ENCODE measurements at regions not wholly inside any gene's neighbourhood (a gene's known extent, or its start where the extent isn't known, plus 50 kb on each side); places are given as distances from the start of the nearest gene placed in this dataset.

GRCh38 chr3:176799675-176800074, 397.6 kb downstream of the TBL1XR1 start:
- Histone ChIP-seq H3K27ac (no peak overlapping the region), H3K4me3 (no peak overlapping the region)
- TF ChIP-seq CTCF (IDR thresholded peaks at IDR 0.05), result no peak
- DNase-seq (ENCODE audit: low spot score), result no peak

- DNase-seq (ENCODE audit: low spot score), result no peak
- no peak for TF ChIP-seq CTCF (IDR thresholded peaks at IDR 0.05)
- no peak overlapping the region for H3K4me3 ChIP-seq
- H3K27ac ChIP-seq, result no peak overlapping the region
These were observed 398.6 kb downstream of the TBL1XR1 start for GRCh38 chr3:176798680-176799079.

- H3K4me3 ChIP-seq, result no peak overlapping the region
- no peak overlapping the region for H3K27ac ChIP-seq
- no peak for TF ChIP-seq CTCF (IDR thresholded peaks at IDR 0.05)
- DNase-seq (ENCODE audit: low spot score), result no peak
These were observed 400.9 kb downstream of the TBL1XR1 start for GRCh38 chr3:176796371-176796770.

GRCh38 chr3:176795891-176796290, 401.4 kb downstream of the TBL1XR1 start:
- Histone ChIP-seq H3K4me3 (no peak overlapping the region), H3K27ac (no peak overlapping the region)
- TF ChIP-seq CTCF (IDR thresholded peaks at IDR 0.05), result no peak
- no peak for DNase-seq (ENCODE audit: low spot score)

- DNase-seq (ENCODE audit: low spot score), result no peak
- no peak for TF ChIP-seq CTCF (IDR thresholded peaks at IDR 0.05)
- Histone ChIP-seq H3K27ac (no peak overlapping the region), H3K4me3 (no peak overlapping the region)
These were observed 402.9 kb downstream of the TBL1XR1 start for GRCh38 chr3:176794406-176794805.

GRCh38 chr3:176789947-176790346, 407.3 kb downstream of the TBL1XR1 start:
- DNase-seq (ENCODE audit: low spot score), result no peak
- H3K27ac ChIP-seq, result no peak overlapping the region
- no peak for TF ChIP-seq CTCF (IDR thresholded peaks at IDR 0.05)
- no peak overlapping the region for H3K4me3 ChIP-seq

- no peak for DNase-seq (ENCODE audit: low spot score)
- Histone ChIP-seq H3K4me3 (no peak overlapping the region), H3K27ac (no peak overlapping the region)
- TF ChIP-seq CTCF (IDR thresholded peaks at IDR 0.05), result no peak
These were observed 408.0 kb downstream of the TBL1XR1 start for GRCh38 chr3:176789281-176789705.
